Hematopoietic multipotent progenitor cell treated with erythropoietin and hydrocortisone succinate and interleukin-3 and kit ligand, for 15 days (in vitro differentiated cells): ENCODE measurements at regions not wholly inside any gene's neighbourhood (a gene's known extent, or its start where the extent isn't known, plus 50 kb on each side); places are given as distances from the start of the nearest gene placed in this dataset.
"Not testable (repeated sequence)": the region's sequence is repeated elsewhere in the genome, so short reads cannot be mapped to it uniquely, and the experiment has no call there.

Source experiments
- DNase-seq: peaks from one replicate; pipeline ENCODE4 v3.0.0-alpha.2; 2015; ENCODE audit warnings: low spot score

- no peak for DNase-seq
Observed at GRCh38 chr5:56659971-56660370, 155.4 kb upstream of the MAP3K1 start.

- DNase-seq = no peak
Observed at GRCh38 chr5:56658972-56659371, 156.4 kb upstream of the MAP3K1 start.

- DNase-seq = no peak
Observed at GRCh38 chr5:56656846-56657726, 158.3 kb upstream of the MAP3K1 start.

- DNase-seq = no peak
Observed at GRCh38 chr5:56651893-56652292, 163.5 kb upstream of the MAP3K1 start.

- DNase-seq = no peak
Observed at GRCh38 chr5:56650386-56650785, 165.0 kb upstream of the MAP3K1 start.

GRCh38 chr5:56649569-56649968 lies 165.8 kb upstream of the MAP3K1 start:
- no peak for DNase-seq

- DNase-seq = no peak
Observed at GRCh38 chr5:56648460-56649034, 166.8 kb upstream of the MAP3K1 start.

- no peak for DNase-seq
Observed at GRCh38 chr5:56647099-56647850, 168.1 kb upstream of the MAP3K1 start.

- DNase-seq = no peak
Observed at GRCh38 chr5:56641635-56642260, 173.6 kb upstream of the MAP3K1 start.

GRCh38 chr5:56640763-56641406 lies 174.5 kb upstream of the MAP3K1 start:
- DNase-seq = no peak

- DNase-seq = no peak
Observed at GRCh38 chr5:56639476-56639875, 175.9 kb upstream of the MAP3K1 start.

GRCh38 chr5:56638768-56639238 lies 176.5 kb upstream of the MAP3K1 start:
- no peak for DNase-seq

- DNase-seq = no peak
Observed at GRCh38 chr5:56638061-56638621, 177.2 kb upstream of the MAP3K1 start.

- DNase-seq = no peak
Observed at GRCh38 chr5:56637321-56637920, 177.9 kb upstream of the MAP3K1 start.

GRCh38 chr5:56633950-56634349 lies 181.4 kb upstream of the MAP3K1 start:
- DNase-seq = no peak

- no peak for DNase-seq
Observed at GRCh38 chr5:56632939-56633338, 182.4 kb upstream of the MAP3K1 start.

- DNase-seq = no peak
Observed at GRCh38 chr5:56632199-56632598, 183.2 kb upstream of the MAP3K1 start.

- no peak for DNase-seq
Observed at GRCh38 chr5:56631719-56632118, 183.6 kb upstream of the MAP3K1 start.

- not testable (repeated sequence) for DNase-seq
Observed at GRCh38 chr5:56628616-56629015, 186.7 kb upstream of the MAP3K1 start.

- DNase-seq = no peak
Observed at GRCh38 chr5:56625541-56625940, 189.8 kb upstream of the MAP3K1 start.

- DNase-seq = no peak
Observed at GRCh38 chr5:56624751-56625150, 190.6 kb upstream of the MAP3K1 start.
